ENCODE measurements at regions not wholly inside any gene's neighbourhood (a gene's known extent, or its start where the extent isn't known, plus 50 kb on each side); places are given as distances from the start of the nearest gene placed in this dataset.
"Not testable (repeated sequence)": the region's sequence is repeated elsewhere in the genome, so short reads cannot be mapped to it uniquely, and the experiment has no call there.

DNA sequence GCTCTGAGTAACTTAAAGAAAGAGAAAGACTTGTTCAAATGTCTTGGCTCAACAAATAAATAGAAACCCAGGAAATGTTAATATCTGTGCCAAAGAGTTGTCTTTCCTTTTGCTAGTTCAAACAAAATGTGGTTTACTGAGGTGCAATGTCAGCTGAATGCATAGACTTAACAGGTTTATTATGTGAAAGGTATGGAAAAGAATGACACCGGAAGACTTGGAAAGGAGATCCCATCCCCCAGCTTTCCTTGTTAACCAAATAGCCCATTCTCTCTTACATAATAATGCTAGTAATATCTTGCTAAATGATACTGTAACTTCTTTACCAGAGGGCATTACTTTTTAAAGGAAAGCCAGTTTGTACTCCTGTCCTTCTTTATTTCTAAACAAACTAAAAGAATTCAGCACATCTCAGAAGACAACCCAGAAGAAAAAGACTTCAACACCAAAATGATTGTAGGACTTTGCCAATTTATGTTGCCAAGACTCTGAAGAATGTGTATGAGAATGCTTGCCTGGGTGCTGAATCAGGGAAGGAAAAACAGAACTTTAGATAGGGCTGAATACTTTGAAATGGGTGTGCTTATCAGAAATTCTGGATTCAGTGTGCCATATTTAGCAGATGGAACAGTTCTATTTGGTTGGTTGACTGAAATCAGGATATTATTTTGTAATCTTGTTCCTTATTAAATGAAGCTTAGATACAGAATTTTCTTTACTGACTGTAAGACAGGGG is 344.1 kb downstream of the TMEM38B start:
- no peak overlapping the region for H3K27ac ChIP-seq
- POLR2A ChIA-PET (ENCODE audit: low non-redundant PET) = no interaction called here
- CTCF ChIA-PET = no interaction called here
- TF ChIP-seq, protein P1, sequence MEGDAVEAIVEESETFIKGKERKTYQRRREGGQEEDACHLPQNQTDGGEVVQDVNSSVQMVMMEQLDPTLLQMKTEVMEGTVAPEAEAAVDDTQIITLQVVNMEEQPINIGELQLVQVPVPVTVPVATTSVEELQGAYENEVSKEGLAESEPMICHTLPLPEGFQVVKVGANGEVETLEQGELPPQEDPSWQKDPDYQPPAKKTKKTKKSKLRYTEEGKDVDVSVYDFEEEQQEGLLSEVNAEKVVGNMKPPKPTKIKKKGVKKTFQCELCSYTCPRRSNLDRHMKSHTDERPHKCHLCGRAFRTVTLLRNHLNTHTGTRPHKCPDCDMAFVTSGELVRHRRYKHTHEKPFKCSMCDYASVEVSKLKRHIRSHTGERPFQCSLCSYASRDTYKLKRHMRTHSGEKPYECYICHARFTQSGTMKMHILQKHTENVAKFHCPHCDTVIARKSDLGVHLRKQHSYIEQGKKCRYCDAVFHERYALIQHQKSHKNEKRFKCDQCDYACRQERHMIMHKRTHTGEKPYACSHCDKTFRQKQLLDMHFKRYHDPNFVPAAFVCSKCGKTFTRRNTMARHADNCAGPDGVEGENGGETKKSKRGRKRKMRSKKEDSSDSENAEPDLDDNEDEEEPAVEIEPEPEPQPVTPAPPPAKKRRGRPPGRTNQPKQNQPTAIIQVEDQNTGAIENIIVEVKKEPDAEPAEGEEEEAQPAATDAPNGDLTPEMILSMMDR (conservative IDR thresholded peaks at IDR 0.05; ENCODE audit: low read depth) = no peak
- DNase-seq (ENCODE audit: low spot score) = no peak

DNA sequence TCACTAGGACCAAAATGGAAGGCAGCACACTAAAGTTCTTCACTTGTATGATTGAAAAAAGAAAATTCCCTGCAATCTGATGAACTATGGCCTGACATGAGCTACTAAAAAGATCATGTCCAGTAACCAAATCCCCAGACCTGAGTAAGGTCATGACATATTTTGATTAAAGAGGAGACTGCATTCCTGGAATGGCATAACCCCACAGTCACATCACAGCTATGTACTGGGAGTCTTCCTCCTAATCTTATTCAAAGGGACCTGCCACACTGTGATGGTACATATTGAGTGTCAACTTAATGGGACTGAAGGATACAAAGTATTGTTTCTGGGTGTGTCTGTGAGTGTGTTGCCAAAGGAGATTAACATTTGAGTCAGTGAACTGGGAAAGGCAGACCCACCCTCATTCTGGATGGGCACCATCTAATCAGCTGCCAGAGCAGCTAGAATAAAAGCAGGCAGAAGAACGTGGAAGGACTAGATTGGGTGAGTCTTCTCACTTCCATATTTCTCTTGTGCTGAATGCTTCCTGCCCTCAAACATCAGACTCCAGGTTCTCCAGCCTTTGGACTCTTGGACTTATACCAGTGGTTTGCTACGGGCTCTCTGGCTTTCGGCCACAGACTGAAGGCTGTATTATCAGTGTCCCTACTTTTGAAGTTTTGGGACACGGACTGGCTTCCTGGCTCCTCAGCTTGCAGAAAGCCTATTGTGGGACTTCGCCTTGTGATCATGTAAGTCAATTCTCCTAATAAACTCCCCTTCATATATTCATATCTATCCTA is 345.0 kb downstream of the TMEM38B start:
- DNase-seq (ENCODE audit: low spot score) = no peak
- POLR2A ChIA-PET (ENCODE audit: low non-redundant PET) = no interaction called here
- CTCF ChIA-PET = no interaction called here
- no peak overlapping the region for H3K27ac ChIP-seq
- TF ChIP-seq, protein P1 (conservative IDR thresholded peaks at IDR 0.05; ENCODE audit: low read depth) = no peak

DNA sequence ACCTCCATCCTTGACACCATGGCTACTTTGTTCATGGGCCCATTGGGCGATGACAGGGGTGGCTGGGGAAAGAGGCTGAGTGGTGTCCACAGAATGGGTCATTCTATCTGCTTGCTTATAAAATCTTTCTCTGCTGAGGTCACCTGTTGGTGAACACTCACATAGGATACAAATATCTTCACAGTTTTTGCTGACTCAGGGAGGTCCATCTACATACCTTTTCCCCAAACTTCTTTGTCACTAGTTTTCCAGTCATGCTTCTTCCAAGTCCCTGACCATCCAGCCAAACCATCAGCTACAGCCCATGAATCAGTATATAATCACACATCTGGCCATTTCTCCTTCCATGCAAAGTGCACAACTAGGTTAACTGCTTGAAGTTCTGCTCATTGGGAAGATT is 347.6 kb downstream of the TMEM38B start:
- DNase-seq (ENCODE audit: low spot score); POLR2A ChIA-PET (ENCODE audit: low non-redundant PET); CTCF ChIA-PET; H3K27ac ChIP-seq: not testable (repeated sequence)

DNA sequence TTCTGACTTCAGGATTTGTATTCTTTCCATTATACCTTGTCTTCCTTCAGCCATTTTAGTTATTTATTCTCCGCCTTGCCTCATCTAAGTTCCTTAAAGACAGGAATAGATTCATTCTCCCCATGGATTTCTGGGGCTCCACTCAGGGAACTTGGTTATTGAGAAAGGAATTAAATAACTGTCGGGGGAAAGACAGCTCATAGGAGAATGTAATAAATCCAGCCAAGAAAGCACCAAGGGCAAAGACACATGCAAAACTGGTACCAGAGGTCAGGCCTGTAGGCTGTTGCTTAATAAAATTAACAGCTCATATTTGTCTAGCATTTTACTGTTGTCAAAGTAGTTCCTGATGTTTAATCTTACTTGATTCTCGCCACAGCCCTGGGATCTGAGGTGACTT is 357.2 kb downstream of the TMEM38B start:
- CTCF ChIA-PET = interaction anchor here (0.7 kb wide), 1 partner anchor 57 kb away, joined by 3 read pairs; no protein-coding TSS in a partner anchor
- H3K27ac ChIP-seq = no peak overlapping the region
- no peak for DNase-seq (ENCODE audit: low spot score)
- POLR2A ChIA-PET (ENCODE audit: low non-redundant PET) = no interaction called here
- TF ChIP-seq, protein P1 (conservative IDR thresholded peaks at IDR 0.05; ENCODE audit: low read depth) = no peak

DNA sequence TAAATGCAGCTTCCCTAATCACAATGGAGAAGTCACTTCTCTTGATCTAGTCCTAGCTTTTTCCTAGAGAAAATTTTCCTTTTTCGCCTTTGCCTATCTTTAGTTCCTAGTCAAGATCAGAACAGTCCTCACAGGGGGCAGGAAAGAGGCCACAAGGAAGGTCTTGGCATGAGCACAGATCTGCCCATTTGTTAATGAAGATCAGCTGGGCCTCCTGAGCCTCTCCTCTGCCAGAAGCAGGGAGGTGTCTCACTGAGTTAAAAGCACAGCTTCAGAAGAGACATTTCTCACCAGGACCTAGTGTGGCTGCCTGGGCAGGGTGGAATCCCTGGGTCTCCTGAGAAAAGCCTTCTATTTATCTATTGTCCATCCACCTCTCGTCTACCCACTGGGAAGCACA is 357.8 kb downstream of the TMEM38B start:
- H3K27ac ChIP-seq = no peak overlapping the region
- no peak for DNase-seq (ENCODE audit: low spot score)
- ChIA-PET CTCF (interaction anchor here (0.7 kb wide), 1 partner anchor 57 kb away, joined by 3 read pairs; no protein-coding TSS in a partner anchor), POLR2A (ENCODE audit: low non-redundant PET) (no interaction called here)
- TF ChIP-seq, protein P1 (conservative IDR thresholded peaks at IDR 0.05; ENCODE audit: low read depth) = no peak

DNA sequence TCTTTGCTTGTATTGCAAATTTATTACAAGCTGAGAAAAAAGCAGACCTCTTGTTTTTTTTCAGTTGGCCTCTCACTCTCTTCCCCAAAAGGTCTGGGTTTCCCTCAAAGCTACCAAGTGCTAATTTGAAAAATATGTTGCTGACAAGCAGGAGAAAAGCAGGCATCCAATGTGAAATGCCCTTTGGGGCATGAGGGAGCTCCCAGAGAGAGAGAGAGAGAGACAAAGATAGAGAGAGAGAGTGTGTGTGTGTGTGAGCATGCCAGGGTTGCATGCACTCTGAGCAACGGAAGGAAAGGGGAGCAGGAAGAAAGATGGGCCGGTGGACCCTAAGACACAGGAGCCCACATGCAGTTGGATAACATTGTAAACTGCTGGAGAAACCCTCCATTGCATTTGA is 358.4 kb downstream of the TMEM38B start:
- ChIA-PET POLR2A (ENCODE audit: low non-redundant PET) (no interaction called here), CTCF (no interaction called here)
- no peak overlapping the region for H3K27ac ChIP-seq
- TF ChIP-seq, protein P1 (conservative IDR thresholded peaks at IDR 0.05; ENCODE audit: low read depth) = no peak
- no peak for DNase-seq (ENCODE audit: low spot score)

DNA sequence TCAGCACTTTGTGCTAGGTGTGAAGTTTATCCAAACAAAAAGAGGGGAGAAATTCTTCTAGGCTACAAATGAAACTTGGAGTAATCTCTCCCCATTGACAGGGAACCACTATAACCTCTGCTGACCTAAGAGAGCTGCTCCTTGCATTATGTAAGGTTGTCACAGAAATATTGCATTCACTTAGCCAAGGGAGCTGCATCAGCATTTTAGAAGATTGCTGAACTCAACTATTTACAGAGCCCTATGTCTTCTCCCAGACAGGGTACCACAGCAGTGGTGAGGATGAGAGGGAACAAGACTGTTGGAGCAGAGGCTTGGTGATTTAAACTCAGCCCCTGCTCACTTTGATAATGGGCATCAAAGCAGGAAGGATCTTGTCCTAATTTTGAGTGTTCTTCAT is 362.0 kb downstream of the TMEM38B start:
- ChIA-PET CTCF (no interaction called here), POLR2A (ENCODE audit: low non-redundant PET) (no interaction called here)
- no peak overlapping the region for H3K27ac ChIP-seq
- no peak for DNase-seq (ENCODE audit: low spot score)
- TF ChIP-seq, protein P1 (conservative IDR thresholded peaks at IDR 0.05; ENCODE audit: low read depth) = no peak
